Thymus (tissue), 11 donors: ENCODE measurements at regions not wholly inside any gene's neighbourhood (a gene's known extent, or its start where the extent isn't known, plus 50 kb on each side); places are given as distances from the start of the nearest gene placed in this dataset.

Experiments used
- DNase-seq, 9 donors: peaks; one replicate each; pipeline ENCODE4 v3.0.0-alpha.2; 2013; ENCODE audit warnings: low spot score in 9 of 9, low read depth in 6 of 9, missing footprints in 1 of 9
- H3K27ac ChIP-seq, 2 donors: one replicate each; pipeline ENCODE4 v1.5.1; 2013; ENCODE audit warnings: control low read depth in 1 of 2, low read depth in 1 of 2, low read length in 1 of 2, mild to moderate bottlenecking in 1 of 2, moderate library complexity in 1 of 2
- H3K27me3 ChIP-seq, 2 donors: one replicate each; pipeline ENCODE4 v1.5.1; 2013; ENCODE audit warnings: low read length in 1 of 2; ENCODE audit not compliant: control insufficient read depth in 2 of 2, insufficient read depth in 1 of 2
- H3K36me3 ChIP-seq, 2 donors: one replicate each; pipeline ENCODE4 v1.5.1; 2013; ENCODE audit warnings: low read length in 1 of 2, mild to moderate bottlenecking in 1 of 2, moderate library complexity in 1 of 2; ENCODE audit not compliant: control insufficient read depth in 2 of 2, insufficient read depth in 2 of 2
- H3K4me1 ChIP-seq, 2 donors: one replicate each; pipeline ENCODE4 v1.5.1; 2013; ENCODE audit warnings: low read length in 2 of 2; ENCODE audit not compliant: control insufficient read depth in 2 of 2, insufficient read depth in 2 of 2
- H3K4me3 ChIP-seq, 2 donors: one replicate each; pipeline ENCODE4 v1.5.1; 2013; ENCODE audit warnings: low read length in 2 of 2, control low read depth in 1 of 2, mild to moderate bottlenecking in 1 of 2
- H3K9me3 ChIP-seq, 2 donors: one replicate each; pipeline ENCODE4 v1.5.1; 2013; ENCODE audit warnings: low read length in 1 of 2, mild to moderate bottlenecking in 1 of 2; ENCODE audit not compliant: control insufficient read depth in 2 of 2, insufficient read depth in 1 of 2
- WGBS: extraction: QIAGEN DNeasy Blood & Tissue Kit; methylation state at CpG from one replicate; pipeline ENCODE4 v1.1.7; 2013; 5-methylcytosine and 5-hydroxymethylcytosine counted together
- donor health status: healthy.

DNA sequence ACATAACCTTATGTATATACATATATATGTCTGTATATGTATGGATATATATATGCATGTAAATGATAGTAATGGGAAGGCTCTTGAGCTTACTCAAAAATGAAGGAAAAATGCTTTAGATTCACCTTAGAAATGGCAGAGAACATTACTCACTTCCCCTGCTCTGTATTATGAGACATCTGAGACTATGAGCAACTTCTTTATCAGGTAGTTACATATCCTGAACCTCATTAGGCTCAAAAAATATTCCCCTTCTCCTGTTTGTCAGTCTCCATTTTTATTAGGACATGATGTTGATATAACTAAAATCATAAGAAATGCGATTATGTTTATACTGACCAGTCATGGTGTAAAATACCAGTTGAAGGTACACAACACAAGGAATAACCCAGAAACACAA is 800.1 kb upstream of the ZWINT start:
- WGBS: 97% methylated on average over 1 of the region's 1 CpG
- no peak for DNase-seq
- H3K4me3 ChIP-seq: no peak overlapping the region
- H3K9me3 ChIP-seq: peaks cover 0 to 7% of the 10 kb centered on the region in 2 donors
- H3K27me3 ChIP-seq: no peaks in the 10 kb centered on the region
- no peaks in the 10 kb centered on the region for H3K4me1 ChIP-seq
- H3K36me3 ChIP-seq: no peaks in the 10 kb centered on the region
- no peak overlapping the region for H3K27ac ChIP-seq

DNA sequence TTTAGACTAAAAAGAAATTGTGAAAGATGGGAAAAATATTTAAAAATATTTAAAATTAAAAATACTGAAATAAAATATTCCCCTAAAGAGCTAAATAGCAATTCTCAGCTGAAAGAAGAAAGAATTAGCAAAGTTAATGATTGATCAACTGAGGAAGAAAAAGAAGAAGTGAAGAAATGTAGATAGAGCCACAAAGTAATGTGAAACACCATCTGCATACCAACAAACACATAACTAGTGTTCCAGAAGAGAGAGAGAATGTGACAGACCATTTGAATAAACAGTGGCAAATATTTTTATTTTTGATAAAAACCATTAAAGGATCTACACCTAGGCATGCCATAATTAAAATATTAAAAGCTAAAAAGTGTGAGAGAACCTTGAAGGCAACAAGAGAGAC is 784.5 kb upstream of the ZWINT start:
- Histone ChIP-seq H3K27ac (no peak overlapping the region), H3K36me3 (no peaks in the 10 kb centered on the region), H3K27me3 (no peaks in the 10 kb centered on the region), H3K9me3 (peaks cover 0 to 2% of the 10 kb centered on the region in 2 donors), H3K4me3 (no peak overlapping the region), H3K4me1 (no peaks in the 10 kb centered on the region)
- no peak for DNase-seq

DNA sequence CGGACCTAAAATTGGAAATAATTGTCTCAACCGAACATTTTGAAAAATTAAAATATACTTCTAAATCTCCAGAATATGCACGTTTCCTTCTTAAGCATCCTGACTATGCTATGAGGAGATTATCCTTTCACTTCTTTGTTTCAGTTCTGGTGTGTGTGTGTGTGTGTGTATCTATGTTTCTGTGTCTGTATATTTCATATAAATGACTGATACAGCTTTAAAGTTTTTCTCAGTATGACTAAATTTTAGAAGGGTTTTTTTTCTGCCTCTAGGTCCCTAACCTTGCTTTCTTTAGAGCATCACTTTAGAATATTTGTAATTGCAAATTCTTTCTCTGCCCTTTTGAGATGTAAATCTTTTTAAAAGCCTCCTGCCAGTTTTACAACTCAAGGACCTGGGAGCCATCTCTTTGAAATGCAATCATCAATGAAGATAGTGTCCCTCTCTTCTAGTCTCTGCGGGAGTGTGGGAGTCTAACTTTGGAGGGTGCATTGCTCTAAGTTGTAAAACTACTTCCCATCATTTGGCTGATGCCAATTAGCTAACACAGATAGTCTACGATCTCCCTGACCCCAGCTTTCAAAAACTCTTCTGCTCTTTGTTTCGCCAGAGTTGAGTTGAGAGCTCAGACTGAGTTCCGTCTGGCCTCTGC is 782.0 kb upstream of the ZWINT start:
- H3K4me1 ChIP-seq: no peaks in the 10 kb centered on the region
- no peak overlapping the region for H3K4me3 ChIP-seq
- H3K27ac ChIP-seq: no peak overlapping the region
- no peaks in the 10 kb centered on the region for H3K36me3 ChIP-seq
- H3K27me3 ChIP-seq: no peaks in the 10 kb centered on the region
- WGBS: 46% methylated on average over 7 of the region's 7 CpGs
- H3K9me3 ChIP-seq: peaks cover 0 to 6% of the 10 kb centered on the region in 2 donors
- DNase-seq: no peak

DNA sequence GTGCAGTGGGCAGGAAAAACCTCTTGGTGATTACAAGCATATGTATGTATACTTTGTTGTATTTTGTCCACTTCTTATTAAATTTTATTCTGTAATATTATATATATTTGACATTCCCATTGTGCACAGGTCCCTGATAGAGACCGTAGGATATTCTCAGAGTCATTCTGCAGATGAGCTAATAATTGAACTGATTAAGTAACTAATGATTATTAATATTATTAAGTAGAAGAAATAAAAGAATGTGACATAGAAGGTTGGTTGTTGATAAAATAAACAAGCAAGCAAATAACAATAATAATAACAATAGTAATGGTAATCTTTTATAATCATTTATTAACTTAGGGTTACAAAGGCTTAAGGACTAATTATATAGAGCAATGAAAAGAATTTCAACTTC is 780.6 kb upstream of the ZWINT start:
- Histone ChIP-seq H3K36me3 (no peaks in the 10 kb centered on the region), H3K9me3 (peaks cover 0 to 8% of the 10 kb centered on the region in 2 donors), H3K4me3 (no peak overlapping the region), H3K27me3 (no peaks in the 10 kb centered on the region), H3K4me1 (no peaks in the 10 kb centered on the region), H3K27ac (no peak overlapping the region)
- 92% methylated on average over 1 of the region's 1 CpG for WGBS
- no peak for DNase-seq

DNA sequence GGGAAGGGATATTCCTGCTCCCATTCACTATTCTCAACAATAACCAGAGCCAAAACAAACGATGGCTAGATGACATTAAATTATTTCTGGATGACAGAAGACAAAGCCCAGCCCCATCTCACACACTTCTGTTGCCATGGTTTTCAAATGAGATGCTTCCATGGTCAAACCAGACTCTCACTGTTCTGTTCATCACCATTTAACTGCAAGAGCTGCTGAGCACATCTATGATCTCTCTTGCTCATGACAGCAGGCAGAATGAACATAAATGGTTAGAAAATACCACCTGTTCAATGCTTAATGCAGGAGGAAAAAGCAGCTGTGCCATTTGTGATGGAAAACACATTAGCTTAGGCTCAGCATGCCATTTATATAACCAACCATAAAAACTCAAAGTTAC is 758.6 kb upstream of the ZWINT start:
- no peak for DNase-seq
- Histone ChIP-seq H3K4me1 (no peaks in the 10 kb centered on the region), H3K27ac (no peak overlapping the region), H3K27me3 (no peaks in the 10 kb centered on the region), H3K36me3 (no peaks in the 10 kb centered on the region), H3K4me3 (no peak overlapping the region), H3K9me3 (no peaks in the 10 kb centered on the region)
- WGBS: 84% methylated on average over 1 of the region's 1 CpG

DNA sequence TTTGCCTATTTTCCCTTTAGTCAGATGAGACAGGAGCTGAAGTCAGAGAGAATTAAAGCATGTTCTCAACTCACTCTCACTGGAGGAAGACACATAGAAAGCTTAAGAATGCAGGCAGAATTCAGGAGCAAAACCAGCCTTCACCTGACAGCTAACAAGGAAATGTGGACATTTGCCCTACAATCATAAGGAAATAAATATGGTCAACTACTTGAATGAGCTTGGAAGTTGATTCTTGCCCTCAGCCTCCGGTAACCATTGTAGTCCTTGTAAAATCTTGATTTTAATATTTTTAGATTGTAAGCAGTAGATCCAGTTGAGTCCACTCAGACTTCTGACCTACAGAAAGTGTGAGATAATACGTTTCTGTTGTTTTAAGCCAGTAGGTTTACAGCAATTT is 752.5 kb upstream of the ZWINT start:
- H3K27ac ChIP-seq: no peak overlapping the region
- no peaks in the 10 kb centered on the region for H3K4me1 ChIP-seq
- H3K9me3 ChIP-seq: no peaks in the 10 kb centered on the region
- WGBS: 79% methylated on average over 2 of the region's 2 CpGs
- H3K36me3 ChIP-seq: no peaks in the 10 kb centered on the region
- no peaks in the 10 kb centered on the region for H3K27me3 ChIP-seq
- DNase-seq: no peak
- no peak overlapping the region for H3K4me3 ChIP-seq

DNA sequence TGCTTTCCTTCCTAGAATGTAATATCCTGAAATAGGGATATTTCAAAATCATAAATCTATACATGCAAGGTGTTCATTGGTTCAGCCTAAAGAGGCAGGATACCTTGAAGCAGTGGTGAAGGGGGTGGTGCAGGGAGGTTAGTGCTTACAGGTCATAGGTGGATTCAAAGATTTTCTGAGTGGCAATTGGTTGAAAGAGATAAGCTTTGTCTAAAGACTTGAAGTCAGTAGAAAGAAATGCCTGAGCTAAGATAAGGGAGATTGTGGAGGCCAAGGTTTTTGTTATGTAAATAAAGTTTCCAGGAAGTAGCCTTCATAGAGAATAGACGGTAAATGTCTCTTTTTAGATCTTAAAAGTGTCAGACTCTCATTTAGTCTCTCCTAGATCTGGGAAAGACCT is 741.2 kb upstream of the ZWINT start:
- H3K36me3 ChIP-seq: no peaks in the 10 kb centered on the region
- no peaks in the 10 kb centered on the region for H3K9me3 ChIP-seq
- no peaks in the 10 kb centered on the region for H3K27me3 ChIP-seq
- 44% methylated on average over 1 of the region's 1 CpG for WGBS
- DNase-seq: no peak
- H3K4me1 ChIP-seq: no peaks in the 10 kb centered on the region
- no peak overlapping the region for H3K4me3 ChIP-seq
- H3K27ac ChIP-seq: no peak overlapping the region

DNA sequence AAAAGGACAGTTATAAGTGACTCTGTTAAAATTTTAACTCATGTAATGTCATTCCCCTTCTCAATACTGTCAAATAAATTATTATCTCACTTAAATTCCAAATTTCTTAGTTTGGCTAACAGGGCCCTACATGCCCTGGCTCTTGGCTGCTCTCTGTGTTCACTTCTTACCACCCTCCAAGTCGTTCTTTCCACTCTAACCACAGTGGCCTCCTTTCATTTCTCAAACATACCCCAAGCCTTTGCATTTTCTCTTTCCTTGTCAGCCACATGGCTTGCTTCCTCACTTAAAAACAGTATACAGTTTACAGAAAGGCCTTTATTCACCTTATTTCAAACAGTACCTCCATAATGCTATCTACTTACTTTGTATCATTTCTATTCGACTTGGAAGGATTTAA is 737.1 kb upstream of the ZWINT start:
- no peaks in the 10 kb centered on the region for H3K27me3 ChIP-seq
- H3K27ac ChIP-seq: no peak overlapping the region

DNA sequence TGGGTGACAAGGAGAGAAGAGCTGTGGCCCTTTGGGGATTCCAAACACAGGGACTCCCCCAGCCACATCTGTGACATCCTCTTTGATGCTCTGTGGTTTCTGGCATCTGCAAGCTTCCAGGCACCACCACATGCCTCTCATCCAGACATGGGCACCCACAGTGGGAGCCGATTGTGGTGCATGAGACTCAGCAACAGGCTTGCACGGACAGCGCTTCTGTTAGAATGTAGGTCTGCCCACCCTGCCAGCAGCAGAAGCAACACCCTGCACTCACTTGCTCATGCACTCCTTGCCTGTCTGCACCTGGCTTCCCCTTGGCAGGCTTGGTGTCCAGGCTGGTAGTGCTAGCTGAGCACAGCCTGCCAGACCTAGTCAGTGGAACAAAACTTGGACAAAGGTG is 735.0 kb upstream of the ZWINT start:
- Histone ChIP-seq H3K4me3 (no peak overlapping the region), H3K27me3 (no peaks in the 10 kb centered on the region), H3K9me3 (peaks cover 3 to 21% of the 10 kb centered on the region in 2 donors), H3K36me3 (no peaks in the 10 kb centered on the region), H3K27ac (no peak overlapping the region), H3K4me1 (no peaks in the 10 kb centered on the region)
- DNase-seq: no peak
- 97% methylated on average over 3 of the region's 3 CpGs for WGBS

More for the DNA sequence above, 737.1 kb upstream of the ZWINT start:
- peaks cover 3 to 17% of the 10 kb centered on the region in 2 donors for H3K9me3 ChIP-seq
- H3K36me3 ChIP-seq: no peaks in the 10 kb centered on the region
- no peak for DNase-seq
- WGBS: 66% methylated on average over 2 of the region's 2 CpGs
- no peak overlapping the region for H3K4me3 ChIP-seq
- H3K4me1 ChIP-seq: no peaks in the 10 kb centered on the region

DNA sequence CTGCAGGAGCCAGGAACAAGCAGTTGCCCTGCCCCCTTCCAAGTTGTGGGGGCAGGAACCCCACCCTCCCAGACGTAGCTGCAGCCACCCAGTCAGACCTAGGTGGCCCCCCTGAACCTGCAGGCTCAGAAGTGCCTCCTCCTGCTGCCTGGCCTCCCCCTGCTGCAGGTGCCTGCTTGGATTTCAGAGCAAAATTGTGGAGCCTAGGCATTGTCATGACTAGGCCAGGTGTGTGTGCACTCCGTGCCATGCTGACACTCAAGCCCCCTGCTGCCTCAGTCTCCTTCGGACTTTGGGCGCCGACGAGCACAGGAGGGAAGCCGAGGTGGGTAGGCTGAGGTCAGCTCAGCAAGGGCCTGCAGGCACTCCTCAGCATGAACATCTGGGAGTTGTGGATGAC is 733.9 kb upstream of the ZWINT start:
- H3K4me1 ChIP-seq: no peaks in the 10 kb centered on the region
- H3K9me3 ChIP-seq: peaks cover 3 to 21% of the 10 kb centered on the region in 2 donors
- no peaks in the 10 kb centered on the region for H3K27me3 ChIP-seq
- no peak overlapping the region for H3K27ac ChIP-seq
- no peak overlapping the region for H3K4me3 ChIP-seq
- WGBS: 81% methylated on average over 7 of the region's 7 CpGs
- DNase-seq: no peak
- H3K36me3 ChIP-seq: no peaks in the 10 kb centered on the region
